HG03066 (cell line): ENCODE measurements at regions not wholly inside any gene's neighbourhood (a gene's known extent, or its start where the extent isn't known, plus 50 kb on each side); places are given as distances from the start of the nearest gene placed in this dataset.

Experiments used
- ATAC-seq: cut with Tn5 transposase; IDR thresholded peaks from one replicate; pipeline ENCODE4 v1.9.1; 2021; ENCODE audit warnings: low read depth; ENCODE audit not compliant: unreplicated experiment

GRCh38 chr1:192022827-192023226, 135.4 kb upstream of the RGS18 start:
- ATAC-seq: no peak

- no peak for ATAC-seq
These were observed 133.4 kb upstream of the RGS18 start for GRCh38 chr1:192024881-192025280.

- no peak for ATAC-seq
These were observed 119.7 kb upstream of the RGS18 start for GRCh38 chr1:192038567-192038966.

GRCh38 chr1:192045131-192045530, 113.1 kb upstream of the RGS18 start:
- no peak for ATAC-seq

- ATAC-seq: no peak
These were observed 104.7 kb upstream of the RGS18 start for GRCh38 chr1:192053531-192053971.

- ATAC-seq: no peak
These were observed 100.5 kb upstream of the RGS18 start for GRCh38 chr1:192057766-192058165.

- no peak for ATAC-seq
These were observed 98.9 kb upstream of the RGS18 start for GRCh38 chr1:192059407-192059806.

- no peak for ATAC-seq
These were observed 96.7 kb upstream of the RGS18 start for GRCh38 chr1:192061556-192061955.

GRCh38 chr1:192065087-192065486, 93.2 kb upstream of the RGS18 start:
- no peak for ATAC-seq

- ATAC-seq: no peak
These were observed 92.1 kb upstream of the RGS18 start for GRCh38 chr1:192066202-192066601.

GRCh38 chr1:192067360-192067759, 90.9 kb upstream of the RGS18 start:
- no peak for ATAC-seq

- no peak for ATAC-seq
These were observed 88.0 kb upstream of the RGS18 start for GRCh38 chr1:192070213-192070612.

- no peak for ATAC-seq
These were observed 77.6 kb upstream of the RGS18 start for GRCh38 chr1:192080684-192081083.

- ATAC-seq: no peak
These were observed 76.9 kb upstream of the RGS18 start for GRCh38 chr1:192081359-192081758.

GRCh38 chr1:192086644-192087043, 71.6 kb upstream of the RGS18 start:
- ATAC-seq: no peak

GRCh38 chr1:192087334-192087733, 70.9 kb upstream of the RGS18 start:
- no peak for ATAC-seq

- ATAC-seq: no peak
These were observed 69.8 kb upstream of the RGS18 start for GRCh38 chr1:192088496-192088895.

GRCh38 chr1:192098001-192098400, 60.3 kb upstream of the RGS18 start:
- ATAC-seq: no peak

GRCh38 chr1:192099328-192099727, 58.9 kb upstream of the RGS18 start:
- ATAC-seq: no peak

- ATAC-seq: no peak
These were observed 57.4 kb upstream of the RGS18 start for GRCh38 chr1:192100686-192101468.

GRCh38 chr1:192104128-192104527, 54.1 kb upstream of the RGS18 start:
- ATAC-seq: no peak

- no peak for ATAC-seq
These were observed 53.4 kb upstream of the RGS18 start for GRCh38 chr1:192104852-192105251.

GRCh38 chr1:192108161-192108560, 50.1 kb upstream of the RGS18 start:
- ATAC-seq: no peak
